Breast epithelium (tissue), 4 donors: ENCODE measurements at regions not wholly inside any gene's neighbourhood (a gene's known extent, or its start where the extent isn't known, plus 50 kb on each side); places are given as distances from the start of the nearest gene placed in this dataset.

Experiments
- DNase-seq, 2 donors: peaks; one replicate each; pipeline ENCODE4 v3.0.0-alpha.2; 2019; ENCODE audit warnings: low spot score in 2 of 2
- H3K27ac ChIP-seq, 2 donors: fragments of 200-600 bp; sonication (generic) in 1 of 2; one replicate each; pipeline ENCODE4 v1.5.1; 2016 to 2019; ENCODE audit warnings: mild to moderate bottlenecking in 1 of 2
- H3K27me3 ChIP-seq, 2 donors: fragments of 200-600 bp; sonication (generic) in 1 of 2; one replicate each; pipeline versions ENCODE4 v1.5.1 to v1.6.0; 2017 to 2019; ENCODE audit warnings: control low read depth in 1 of 2, mild to moderate bottlenecking in 1 of 2
- H3K36me3 ChIP-seq: fragments of 200-600 bp; one replicate; pipeline ENCODE4 v1.5.1; 2019
- H3K4me1 ChIP-seq, 2 donors: fragments of 200-600 bp; sonication (generic); one replicate each; pipeline ENCODE4 v1.5.1; 2016 to 2019; ENCODE audit warnings: control low read depth in 1 of 2
- H3K4me3 ChIP-seq, 3 donors: fragments of 200-600 bp; sonication (generic); 1 replicate in 2 of 3; 2 replicates in 1 of 3; pipeline ENCODE4 v1.5.1; 2016 to 2019; ENCODE audit warnings: mild to moderate bottlenecking in 3 of 3, moderate library complexity in 2 of 3
- H3K9me3 ChIP-seq, 2 donors: fragments of 200-600 bp; sonication (generic) in 1 of 2; one replicate each; pipeline ENCODE4 v1.5.1; 2016 to 2019; ENCODE audit warnings: control low read depth in 1 of 2
- CTCF ChIP-seq, 3 donors: fragments of 450-650 bp; IDR thresholded peaks; one replicate each; pipeline ENCODE4 v1.5.1; 2016 to 2017; ENCODE audit warnings: antibody characterized with exemption in 3 of 3, mild to moderate bottlenecking in 3 of 3, moderate library complexity in 3 of 3
- POLR2A ChIP-seq: fragments of 450-650 bp; IDR thresholded peaks from one replicate; pipeline ENCODE4 v1.6.1; 2016; ENCODE audit warnings: antibody characterized with exemption, mild to moderate bottlenecking, moderate library complexity
- POLR2AphosphoS5 ChIP-seq, 3 donors: sonication (generic); formaldehyde crosslinking; IDR thresholded peaks; one replicate each; pipeline ENCODE4 v1.6.1; 2017; ENCODE audit warnings: antibody characterized with exemption in 3 of 3
- intact Hi-C: fragments of 100-400 bp; cut with DNase I; formaldehyde crosslinking; loops from one replicate; pipeline ENCODE4 v1.15.1; 2023; ENCODE audit warnings: low total_unique reads

GRCh38 chr2:6113786-6114185 lies 421.6 kb downstream of the SOX11 start:
- intact Hi-C loops, result no loop called here
- Histone ChIP-seq H3K4me3 (no peak overlapping the region), H3K27me3 (no peaks in the 10 kb centered on the region), H3K4me1 (no peaks in the 10 kb centered on the region), H3K27ac (no peak overlapping the region), H3K36me3 (no peaks in the 10 kb centered on the region), H3K9me3 (no peaks in the 10 kb centered on the region)
- TF ChIP-seq POLR2AphosphoS5 (IDR thresholded peaks at IDR 0.05) (no peak), POLR2A (no peak), CTCF (IDR thresholded peaks at IDR 0.05) (no peak)
- DNase-seq, result no peak

GRCh38 chr2:6127718-6128117 lies 435.5 kb downstream of the SOX11 start:
- TF ChIP-seq POLR2AphosphoS5 (IDR thresholded peaks at IDR 0.05) (no peak), CTCF (IDR thresholded peaks at IDR 0.05) (no peak), POLR2A (no peak)
- Histone ChIP-seq H3K36me3 (no peaks in the 10 kb centered on the region), H3K4me1 (no peaks in the 10 kb centered on the region), H3K27ac (no peak overlapping the region), H3K27me3 (no peaks in the 10 kb centered on the region), H3K4me3 (no peak overlapping the region), H3K9me3 (no peaks in the 10 kb centered on the region)
- no peak for DNase-seq
- intact Hi-C loops, result no loop called here

- no peak overlapping the region for H3K27ac ChIP-seq
- no peaks in the 10 kb centered on the region for H3K4me1 ChIP-seq
- no peak overlapping the region for H3K4me3 ChIP-seq
- DNase-seq, result no peak
- H3K9me3 ChIP-seq, result peaks cover 0 to 11% of the 10 kb centered on the region in 2 donors
- no peaks in the 10 kb centered on the region for H3K36me3 ChIP-seq
- no peak for TF ChIP-seq POLR2AphosphoS5 (IDR thresholded peaks at IDR 0.05)
- no peak for TF ChIP-seq POLR2A
- TF ChIP-seq CTCF (IDR thresholded peaks at IDR 0.05), result no peak
- intact Hi-C loops, result loop anchor here (10.0 kb wide), 1 partner anchor 146 kb away; no protein-coding TSS in a partner anchor
- H3K27me3 ChIP-seq, result no peaks in the 10 kb centered on the region
These were observed 447.0 kb downstream of the SOX11 start for GRCh38 chr2:6139142-6139541.

- H3K27me3 ChIP-seq, result no peaks in the 10 kb centered on the region
- TF ChIP-seq POLR2AphosphoS5 (IDR thresholded peaks at IDR 0.05), result no peak
- no peak for TF ChIP-seq POLR2A
- no peak for TF ChIP-seq CTCF (IDR thresholded peaks at IDR 0.05)
- DNase-seq, result no peak
- H3K36me3 ChIP-seq, result no peaks in the 10 kb centered on the region
- H3K4me3 ChIP-seq, result no peak overlapping the region
- H3K27ac ChIP-seq, result no peak overlapping the region
- intact Hi-C loops, result loop anchor here (10.0 kb wide), 1 partner anchor 145 kb away; no protein-coding TSS in a partner anchor
- peaks cover 0 to 13% of the 10 kb centered on the region in 2 donors for H3K9me3 ChIP-seq
- no peaks in the 10 kb centered on the region for H3K4me1 ChIP-seq
These were observed 447.7 kb downstream of the SOX11 start for GRCh38 chr2:6139916-6140315.

GRCh38 chr2:6140509-6140908 lies 448.3 kb downstream of the SOX11 start:
- intact Hi-C loops, result no loop called here
- Histone ChIP-seq H3K9me3 (peaks cover 0 to 13% of the 10 kb centered on the region in 2 donors), H3K4me1 (no peaks in the 10 kb centered on the region), H3K27me3 (no peaks in the 10 kb centered on the region), H3K27ac (no peak overlapping the region), H3K36me3 (no peaks in the 10 kb centered on the region), H3K4me3 (no peak overlapping the region)
- no peak for DNase-seq
- TF ChIP-seq POLR2A (no peak), CTCF (IDR thresholded peaks at IDR 0.05) (no peak), POLR2AphosphoS5 (IDR thresholded peaks at IDR 0.05) (no peak)
